H9 (cell line): ENCODE measurements at regions not wholly inside any gene's neighbourhood (a gene's known extent, or its start where the extent isn't known, plus 50 kb on each side); places are given as distances from the start of the nearest gene placed in this dataset.

Experiments
- DNase-seq: peaks from one replicate; pipeline ENCODE4 v3.0.0-alpha.2; 2017
- H2AFZ ChIP-seq: one replicate; pipeline ENCODE4 v1.6.1; 2013; ENCODE audit warnings: mild to moderate bottlenecking, low read length, control low read depth, moderate library complexity
- H2AK5ac ChIP-seq: 2 replicates; pipeline ENCODE4 v1.6.1; 2013; ENCODE audit warnings: low read length, control low read depth, mixed read lengths; ENCODE audit not compliant: insufficient read length
- H2BK120ac ChIP-seq: one replicate; pipeline ENCODE4 v1.6.1; 2013; ENCODE audit warnings: low read depth, mild to moderate bottlenecking, low read length, control low read depth, inconsistent platforms; ENCODE audit not compliant: poor library complexity, severe bottlenecking
- H2BK12ac ChIP-seq: 2 replicates; pipeline ENCODE4 v1.6.1; 2013; ENCODE audit warnings: low read length, control low read depth, mixed read lengths, low read depth; ENCODE audit not compliant: insufficient read length
- H2BK15ac ChIP-seq: 2 replicates; pipeline ENCODE4 v1.6.1; 2013; ENCODE audit warnings: low read depth, low read length, control low read depth
- H2BK20ac ChIP-seq: one replicate; pipeline ENCODE4 v1.6.1; 2013; ENCODE audit warnings: low read depth, mild to moderate bottlenecking, low read length, control low read depth, inconsistent platforms; ENCODE audit not compliant: poor library complexity, severe bottlenecking
- H2BK5ac ChIP-seq: 2 replicates; pipeline ENCODE4 v1.6.1; 2013; ENCODE audit warnings: low read length, control low read depth, mixed read lengths; ENCODE audit not compliant: insufficient read length
- H3K14ac ChIP-seq: 2 replicates; pipeline ENCODE4 v1.6.1; 2013; ENCODE audit warnings: low read length, control low read depth; ENCODE audit not compliant: insufficient read depth
- H3K18ac ChIP-seq: 2 replicates; pipeline ENCODE4 v1.6.1; 2013; ENCODE audit warnings: low read depth, mild to moderate bottlenecking, mixed read lengths, low read length, control low read depth; ENCODE audit not compliant: insufficient read length
- H3K23ac ChIP-seq: 2 replicates; pipeline ENCODE4 v1.6.1; 2013; ENCODE audit warnings: low read length, control low read depth, mixed read lengths, low read depth; ENCODE audit not compliant: insufficient read length
- H3K23me2 ChIP-seq: 2 replicates; pipeline ENCODE4 v1.6.1; 2013; ENCODE audit warnings: low read depth, mild to moderate bottlenecking, mixed read lengths, low read length, control low read depth; ENCODE audit not compliant: insufficient read length, poor library complexity, severe bottlenecking
- H3K27ac ChIP-seq: 2 replicates; pipeline ENCODE4 v1.5.1; 2013; ENCODE audit warnings: low read length, control low read depth, mixed read lengths, low read depth; ENCODE audit not compliant: insufficient read length
- H3K27me3 ChIP-seq: 2 replicates; pipeline ENCODE4 v1.6.1; 2013; ENCODE audit warnings: low read length, control low read depth, inconsistent platforms; ENCODE audit not compliant: insufficient read depth
- H3K4ac ChIP-seq: 2 replicates; pipeline ENCODE4 v1.6.1; 2013; ENCODE audit warnings: low read depth, mild to moderate bottlenecking, control low read depth, inconsistent platforms, low read length, moderate library complexity
- H3K4me1 ChIP-seq: 2 replicates; pipeline ENCODE4 v1.6.1; 2013; ENCODE audit warnings: low read length, control low read depth, inconsistent platforms; ENCODE audit not compliant: insufficient read depth
- H3K4me2 ChIP-seq: 2 replicates; pipeline ENCODE4 v1.6.1; 2013; ENCODE audit warnings: low read length, control low read depth, mixed read lengths; ENCODE audit not compliant: insufficient read length, insufficient read depth
- H3K56ac ChIP-seq: 2 replicates; pipeline ENCODE4 v1.6.1; 2013; ENCODE audit warnings: low read depth, mild to moderate bottlenecking, mixed read lengths, low read length, control low read depth; ENCODE audit not compliant: insufficient read length
- H3K79me1 ChIP-seq: 2 replicates; pipeline ENCODE4 v1.6.1; 2013; ENCODE audit warnings: low read depth, mild to moderate bottlenecking, moderate library complexity, low read length, control low read depth, inconsistent platforms; ENCODE audit not compliant: insufficient read depth, poor library complexity, severe bottlenecking
- H3K79me2 ChIP-seq: 2 replicates; pipeline ENCODE4 v1.6.1; 2013; ENCODE audit warnings: low read length, control low read depth, inconsistent platforms; ENCODE audit not compliant: insufficient read depth
- H3K9ac ChIP-seq: 2 replicates; pipeline ENCODE4 v1.6.1; 2013; ENCODE audit warnings: low read length, control low read depth, mixed read lengths; ENCODE audit not compliant: insufficient read length; ENCODE audit errors: extremely low read depth
- H3K9me3 ChIP-seq: one replicate; pipeline ENCODE4 v1.6.1; 2013; ENCODE audit warnings: low read depth, low read length, inconsistent platforms; ENCODE audit not compliant: control insufficient read depth
- H3T11ph ChIP-seq: one replicate; pipeline ENCODE4 v1.6.1; 2013; ENCODE audit warnings: mild to moderate bottlenecking, low read length, control low read depth, inconsistent platforms
- H4K20me1 ChIP-seq: one replicate; pipeline ENCODE4 v1.6.1; 2013; ENCODE audit not compliant: control insufficient read depth, insufficient read length, insufficient read depth
- H4K5ac ChIP-seq: 2 replicates; pipeline ENCODE4 v1.6.1; 2013; ENCODE audit warnings: low read depth, mild to moderate bottlenecking, mixed read lengths, low read length, control low read depth; ENCODE audit not compliant: insufficient read length
- H4K8ac ChIP-seq: replicated peaks from 2 replicates; pipeline ENCODE4 v1.6.1; 2013; ENCODE audit warnings: low read length, control low read depth, mixed read lengths, low read depth; ENCODE audit not compliant: insufficient read length
- H4K91ac ChIP-seq: 2 replicates; pipeline ENCODE4 v1.6.1; 2013; ENCODE audit warnings: low read depth, mild to moderate bottlenecking, moderate library complexity, mixed read lengths, low read length, control low read depth; ENCODE audit not compliant: insufficient read length
- H3K27ac Mint-ChIP-seq, 3 experiments: 2 replicates in 2 of 3; 3 replicates in 1 of 3; pipeline ENCODE4 v1.8.0; 2020 to 2021; ENCODE audit warnings: mixed read lengths in 3 of 3, mild to moderate bottlenecking in 1 of 3, moderate library complexity in 1 of 3
- H3K27me3 Mint-ChIP-seq: 2 replicates; pipeline ENCODE4 v1.8.0; 2021; ENCODE audit warnings: low read depth, mild to moderate bottlenecking, moderate library complexity, mixed read lengths
- H3K36me3 Mint-ChIP-seq, 3 experiments: 2 replicates in 2 of 3; 3 replicates in 1 of 3; pipeline ENCODE4 v1.8.0; 2020 to 2021; ENCODE audit warnings: low read depth in 3 of 3, mixed read lengths in 3 of 3; ENCODE audit not compliant: insufficient read depth in 1 of 3
- H3K4me1 Mint-ChIP-seq, 2 experiments: 2 replicates each; pipeline ENCODE4 v1.8.0; 2020; ENCODE audit warnings: mixed read lengths in 2 of 2
- H3K4me3 Mint-ChIP-seq, 2 experiments: 2 replicates in 1 of 2; 3 replicates in 1 of 2; pipeline ENCODE4 v1.8.0; 2020 to 2021; ENCODE audit warnings: mild to moderate bottlenecking in 2 of 2, mixed read lengths in 2 of 2, moderate library complexity in 1 of 2
- H3K9me3 Mint-ChIP-seq, 2 experiments: 2 replicates in 1 of 2; 3 replicates in 1 of 2; pipeline ENCODE4 v1.8.0; 2020; ENCODE audit warnings: mild to moderate bottlenecking in 2 of 2, mixed read lengths in 2 of 2, moderate library complexity in 1 of 2
- WGBS: extraction: QIAGEN DNeasy Blood & Tissue Kit; methylation state at CpG from one replicate; pipeline ENCODE4 v1.1.7; 2013; ENCODE audit warnings: missing lambda C conversion rate, low lambda C conversion rate, mixed read lengths; ENCODE audit not compliant: insufficient read length; ENCODE audit errors: extremely low coverage; 5-methylcytosine and 5-hydroxymethylcytosine counted together
- TF ChIP-seq, protein P1 (sequence below): fragments of 200-600 bp; sonication (generic); conservative IDR thresholded peaks from 3 replicates; pipeline ENCODE4 v1.8.0; 2021; ENCODE audit warnings: antibody characterized with exemption, mild to moderate bottlenecking

DNA sequence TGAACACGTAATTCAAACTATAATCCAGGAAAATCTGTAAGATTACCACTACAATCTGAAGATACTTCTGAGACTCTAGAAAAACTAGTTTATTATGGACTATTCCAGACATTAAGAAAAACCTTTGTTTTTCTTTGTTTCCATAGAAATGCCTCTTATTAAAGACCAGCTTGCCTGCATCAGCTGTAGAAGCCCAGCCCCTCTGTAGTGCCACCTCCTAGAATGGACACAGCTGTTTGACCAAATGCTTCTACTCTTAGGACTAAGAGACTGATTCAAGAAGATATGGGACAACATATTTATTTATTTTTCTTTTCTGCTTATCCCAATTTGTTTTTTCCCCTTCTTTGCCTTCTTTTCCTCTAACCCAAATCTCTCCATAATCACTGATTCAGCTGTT is 93.8 kb downstream of the CXCL12 start:
- Histone ChIP-seq H3T11ph (no peak overlapping the region), H2AK5ac (no peak overlapping the region), H3K4me2 (no peak overlapping the region), H3K56ac (no peak overlapping the region), H2BK120ac (no peak overlapping the region), H3K23ac (no peak overlapping the region), H3K27me3 (no peaks in the 10 kb centered on the region; the same call in 1 of the 2 replicates), H3K27ac (no peak overlapping the region), H4K5ac (no peak overlapping the region), H2BK5ac (no peak overlapping the region), H4K8ac (no peak overlapping the region), H3K79me2 (no peaks in the 10 kb centered on the region), H3K4me1 (peaks cover 9% of the 10 kb centered on the region; the same call in 1 of the 2 replicates), H3K23me2 (peaks cover 5% of the 10 kb centered on the region), H2BK20ac (no peak overlapping the region), H2BK15ac (no peak overlapping the region), H3K9me3 (no peaks in the 10 kb centered on the region), H4K91ac (no peak overlapping the region), H3K4ac (no peak overlapping the region), H2BK12ac (no peak overlapping the region), H4K20me1 (no peaks in the 10 kb centered on the region), H3K14ac (no peak overlapping the region), H3K18ac (no peak overlapping the region), H3K9ac (no peak overlapping the region), H3K79me1 (no peaks in the 10 kb centered on the region), H2AFZ (no peak overlapping the region)
- Mint-ChIP-seq H3K36me3 (no peaks in the 10 kb centered on the region), H3K9me3 (no peaks in the 10 kb centered on the region), H3K27ac (no peak overlapping the region), H3K4me3 (no peak overlapping the region), H3K27me3 (peaks cover 6% of the 10 kb centered on the region), H3K4me1 (peaks cover 26% of the 10 kb centered on the region in 2 experiments)
- WGBS = no CpG with 5 or more reads among the region's 1 CpG
- TF ChIP-seq, protein P1, sequence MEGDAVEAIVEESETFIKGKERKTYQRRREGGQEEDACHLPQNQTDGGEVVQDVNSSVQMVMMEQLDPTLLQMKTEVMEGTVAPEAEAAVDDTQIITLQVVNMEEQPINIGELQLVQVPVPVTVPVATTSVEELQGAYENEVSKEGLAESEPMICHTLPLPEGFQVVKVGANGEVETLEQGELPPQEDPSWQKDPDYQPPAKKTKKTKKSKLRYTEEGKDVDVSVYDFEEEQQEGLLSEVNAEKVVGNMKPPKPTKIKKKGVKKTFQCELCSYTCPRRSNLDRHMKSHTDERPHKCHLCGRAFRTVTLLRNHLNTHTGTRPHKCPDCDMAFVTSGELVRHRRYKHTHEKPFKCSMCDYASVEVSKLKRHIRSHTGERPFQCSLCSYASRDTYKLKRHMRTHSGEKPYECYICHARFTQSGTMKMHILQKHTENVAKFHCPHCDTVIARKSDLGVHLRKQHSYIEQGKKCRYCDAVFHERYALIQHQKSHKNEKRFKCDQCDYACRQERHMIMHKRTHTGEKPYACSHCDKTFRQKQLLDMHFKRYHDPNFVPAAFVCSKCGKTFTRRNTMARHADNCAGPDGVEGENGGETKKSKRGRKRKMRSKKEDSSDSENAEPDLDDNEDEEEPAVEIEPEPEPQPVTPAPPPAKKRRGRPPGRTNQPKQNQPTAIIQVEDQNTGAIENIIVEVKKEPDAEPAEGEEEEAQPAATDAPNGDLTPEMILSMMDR = no peak
- DNase-seq = no peak
